K562 (cell line): ENCODE measurements at regions not wholly inside any gene's neighbourhood (a gene's known extent, or its start where the extent isn't known, plus 50 kb on each side); places are given as distances from the start of the nearest gene placed in this dataset.

ENCODE experiments used
- TCF3 ChIP-seq: sonication (generic); formaldehyde crosslinking; IDR thresholded peaks from 2 replicates; pipeline ENCODE4 v1.4.0; 2020; ENCODE audit warnings: mild to moderate bottlenecking, missing genetic modification reagents
- TF ChIP-seq, protein P1 (sequence below): fragments of 450-650 bp; formaldehyde crosslinking; IDR thresholded peaks from 2 replicates; pipeline ENCODE4 v1.4.0; 2022; ENCODE audit warnings: missing genetic modification characterization

- TF ChIP-seq TCF3 (CRISPR knock-in tag), result no peak
- TF ChIP-seq, protein P1, sequence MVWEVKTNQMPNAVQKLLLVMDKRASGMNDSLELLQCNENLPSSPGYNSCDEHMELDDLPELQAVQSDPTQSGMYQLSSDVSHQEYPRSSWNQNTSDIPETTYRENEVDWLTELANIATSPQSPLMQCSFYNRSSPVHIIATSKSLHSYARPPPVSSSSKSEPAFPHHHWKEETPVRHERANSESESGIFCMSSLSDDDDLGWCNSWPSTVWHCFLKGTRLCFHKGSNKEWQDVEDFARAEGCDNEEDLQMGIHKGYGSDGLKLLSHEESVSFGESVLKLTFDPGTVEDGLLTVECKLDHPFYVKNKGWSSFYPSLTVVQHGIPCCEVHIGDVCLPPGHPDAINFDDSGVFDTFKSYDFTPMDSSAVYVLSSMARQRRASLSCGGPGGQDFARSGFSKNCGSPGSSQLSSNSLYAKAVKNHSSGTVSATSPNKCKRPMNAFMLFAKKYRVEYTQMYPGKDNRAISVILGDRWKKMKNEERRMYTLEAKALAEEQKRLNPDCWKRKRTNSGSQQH (CRISPR knock-in tag), result no peak
Measured at GRCh38 chr11:90556606-90557005, 333.8 kb upstream of the CHORDC1 start.
